Fibroblast of lung (primary cell): ENCODE measurements at regions not wholly inside any gene's neighbourhood (a gene's known extent, or its start where the extent isn't known, plus 50 kb on each side); places are given as distances from the start of the nearest gene placed in this dataset.

Experiments
- DNase-seq, 2 donors: peaks; one replicate each; pipeline versions ENCODE4 v3.0.0 to v3.0.0-alpha.2; 2010; ENCODE audit warnings: low read depth in 2 of 2
- H2AFZ ChIP-seq: 2 replicates; pipeline ENCODE4 v1.5.1; 2012; ENCODE audit warnings: low read length, control low read depth, inconsistent platforms
- H3K27ac ChIP-seq: 2 replicates; pipeline ENCODE4 v1.5.1; 2011; ENCODE audit warnings: low read length, control low read depth; ENCODE audit not compliant: insufficient read depth
- H3K27me3 ChIP-seq: 2 replicates; pipeline ENCODE4 v1.5.1; 2011; ENCODE audit warnings: mild to moderate bottlenecking, low read length; ENCODE audit not compliant: control insufficient read depth, insufficient read depth
- H3K36me3 ChIP-seq: 2 replicates; pipeline ENCODE4 v1.5.1; 2011; ENCODE audit warnings: low read length; ENCODE audit not compliant: control insufficient read depth, insufficient read depth
- H3K4me1 ChIP-seq: 2 replicates; pipeline ENCODE4 v1.5.1; 2011; ENCODE audit warnings: low read length; ENCODE audit not compliant: control insufficient read depth, insufficient read depth; ENCODE audit errors: extremely low read depth
- H3K4me2 ChIP-seq: 2 replicates; pipeline ENCODE4 v1.5.1; 2011; ENCODE audit warnings: low read length, control low read depth; ENCODE audit not compliant: insufficient read depth; ENCODE audit errors: extremely low read depth
- H3K4me3 ChIP-seq, 4 experiments: fragments of 200-600 bp in 1 of 4; sonication (generic) in 1 of 4; replicated peaks in 1 of 4; 2 replicates each; pipeline ENCODE4 v1.5.1; 2011 to 2016; ENCODE audit warnings: low read length in 4 of 4, low read depth in 3 of 4, mild to moderate bottlenecking in 3 of 4, control low read depth in 2 of 4, inconsistent platforms in 1 of 4, mixed read lengths in 1 of 4; ENCODE audit not compliant: insufficient read depth in 1 of 4; ENCODE audit errors: control extremely low read depth in 1 of 4
- H3K79me2 ChIP-seq: 2 replicates; pipeline ENCODE4 v1.5.1; 2012; ENCODE audit warnings: mild to moderate bottlenecking, low read length, inconsistent platforms; ENCODE audit not compliant: control insufficient read depth, insufficient read depth
- H3K9ac ChIP-seq: 2 replicates; pipeline ENCODE4 v1.5.1; 2011; ENCODE audit warnings: mild to moderate bottlenecking, low read length, control low read depth; ENCODE audit not compliant: insufficient read depth
- H3K9me3 ChIP-seq: 2 replicates; pipeline ENCODE4 v1.5.1; 2012; ENCODE audit warnings: low read depth, low read length; ENCODE audit not compliant: control insufficient read depth, insufficient read depth
- H4K20me1 ChIP-seq: 2 replicates; pipeline ENCODE4 v1.5.1; 2011; ENCODE audit warnings: low read length; ENCODE audit not compliant: control insufficient read depth, insufficient read depth; ENCODE audit errors: extremely low read depth
- CTCF ChIP-seq, 2 donors: IDR thresholded peaks in 1 of 2; conservative IDR thresholded peaks in 1 of 2; 1 replicate in 1 of 2; 2 replicates in 1 of 2; pipeline ENCODE4 v1.5.1; 2011 to 2012; ENCODE audit warnings: low read length in 2 of 2, control low read depth in 1 of 2, inconsistent platforms in 1 of 2, low read depth in 1 of 2, mild to moderate bottlenecking in 1 of 2
- EZH2 ChIP-seq: IDR thresholded peaks from 2 replicates; pipeline ENCODE4 v1.5.1; 2012; ENCODE audit warnings: low read length, control low read depth, mild to moderate bottlenecking; ENCODE audit errors: missing control alignments

GRCh38 chr9:3674561-3674960, 148.8 kb upstream of the RFX3 start:
- H3K79me2 ChIP-seq, result no peaks in the 10 kb centered on the region
- no peaks in the 10 kb centered on the region for H4K20me1 ChIP-seq
- H3K27me3 ChIP-seq, result no peaks in the 10 kb centered on the region
- no peak overlapping the region for H3K27ac ChIP-seq
- TF ChIP-seq EZH2 (no peak), CTCF (conservative IDR thresholded peaks at IDR 0.05 in 1 of 2, IDR thresholded peaks at IDR 0.05 in 1 of 2; ENCODE audit: low read depth in 1 of 2, low read length in 2 of 2) (no peak)
- no peak overlapping the region for H3K4me2 ChIP-seq
- H3K4me1 ChIP-seq, result no peaks in the 10 kb centered on the region
- no peak overlapping the region for H3K4me3 ChIP-seq
- no peak overlapping the region for H2AFZ ChIP-seq
- no peak overlapping the region for H3K9ac ChIP-seq
- no peaks in the 10 kb centered on the region for H3K9me3 ChIP-seq
- H3K36me3 ChIP-seq, result no peaks in the 10 kb centered on the region
- DNase-seq, result no peak

- no peaks in the 10 kb centered on the region for H3K27me3 ChIP-seq
- DNase-seq, result no peak
- TF ChIP-seq EZH2 (no peak), CTCF (conservative IDR thresholded peaks at IDR 0.05 in 1 of 2, IDR thresholded peaks at IDR 0.05 in 1 of 2; ENCODE audit: low read depth in 1 of 2, low read length in 2 of 2) (no peak)
- H3K4me1 ChIP-seq, result no peaks in the 10 kb centered on the region
- no peaks in the 10 kb centered on the region for H3K36me3 ChIP-seq
- H3K4me2 ChIP-seq, result no peak overlapping the region
- H3K27ac ChIP-seq, result no peak overlapping the region
- H4K20me1 ChIP-seq, result no peaks in the 10 kb centered on the region
- H3K79me2 ChIP-seq, result no peaks in the 10 kb centered on the region
- H3K4me3 ChIP-seq, result no peak overlapping the region
- H3K9ac ChIP-seq, result no peak overlapping the region
- no peak overlapping the region for H2AFZ ChIP-seq
- H3K9me3 ChIP-seq, result no peaks in the 10 kb centered on the region
Observed at GRCh38 chr9:3672399-3672798, 146.6 kb upstream of the RFX3 start.

GRCh38 chr9:3664044-3664443, 138.2 kb upstream of the RFX3 start:
- no peaks in the 10 kb centered on the region for H4K20me1 ChIP-seq
- H3K4me2 ChIP-seq, result no peak overlapping the region
- H3K36me3 ChIP-seq, result no peaks in the 10 kb centered on the region
- H3K27me3 ChIP-seq, result no peaks in the 10 kb centered on the region
- peak overlapping the region; percentile 17 for H2AFZ ChIP-seq
- no peak overlapping the region for H3K27ac ChIP-seq
- H3K4me1 ChIP-seq, result peaks cover 5% of the 10 kb centered on the region
- no peak for TF ChIP-seq CTCF (conservative IDR thresholded peaks at IDR 0.05 in 1 of 2, IDR thresholded peaks at IDR 0.05 in 1 of 2; ENCODE audit: low read depth in 1 of 2, low read length in 2 of 2)
- TF ChIP-seq EZH2, result no peak
- H3K9me3 ChIP-seq, result no peaks in the 10 kb centered on the region
- peak; percentile 5 to 23 for DNase-seq
- H3K9ac ChIP-seq, result no peak overlapping the region
- no peak overlapping the region for H3K4me3 ChIP-seq
- no peaks in the 10 kb centered on the region for H3K79me2 ChIP-seq
